ENCODE measurements at regions not wholly inside any gene's neighbourhood (a gene's known extent, or its start where the extent isn't known, plus 50 kb on each side); places are given as distances from the start of the nearest gene placed in this dataset.

- Histone ChIP-seq H3K36me3 (ENCODE audit: control insufficient read depth, insufficient read depth, low read length) (no peaks in the 10 kb centered on the region), H3K9ac (ENCODE audit: low read length) (no peak overlapping the region), H3K4me1 (ENCODE audit: control insufficient read depth, insufficient read depth, low read length) (no peaks in the 10 kb centered on the region), H3K27ac (ENCODE audit: low read depth, low read length) (no peak overlapping the region), H3K4me3 (ENCODE audit: low read length) (no peak overlapping the region), H3K27me3 (ENCODE audit: control insufficient read depth, insufficient read depth, low read length) (no peaks in the 10 kb centered on the region)
Observed at GRCh38 chr12:126776026-126776655, 1490.8 kb upstream of the TMEM132C start.

- H3K27ac ChIP-seq (ENCODE audit: low read depth, low read length), result no peak overlapping the region
- no peaks in the 10 kb centered on the region for H3K27me3 ChIP-seq (ENCODE audit: control insufficient read depth, insufficient read depth, low read length)
- no peaks in the 10 kb centered on the region for H3K36me3 ChIP-seq (ENCODE audit: control insufficient read depth, insufficient read depth, low read length)
- no peaks in the 10 kb centered on the region for H3K4me1 ChIP-seq (ENCODE audit: control insufficient read depth, insufficient read depth, low read length)
- H3K9ac ChIP-seq (ENCODE audit: low read length), result no peak overlapping the region
- no peak overlapping the region for H3K4me3 ChIP-seq (ENCODE audit: low read length)
Observed at GRCh38 chr12:126780343-126780742, 1486.6 kb upstream of the TMEM132C start.

GRCh38 chr12:126781593-126781992 lies 1485.4 kb upstream of the TMEM132C start:
- Histone ChIP-seq H3K9ac (ENCODE audit: low read length) (no peak overlapping the region), H3K27ac (ENCODE audit: low read depth, low read length) (no peak overlapping the region), H3K27me3 (ENCODE audit: control insufficient read depth, insufficient read depth, low read length) (no peaks in the 10 kb centered on the region), H3K36me3 (ENCODE audit: control insufficient read depth, insufficient read depth, low read length) (no peaks in the 10 kb centered on the region), H3K4me3 (ENCODE audit: low read length) (no peak overlapping the region), H3K4me1 (ENCODE audit: control insufficient read depth, insufficient read depth, low read length) (no peaks in the 10 kb centered on the region)

- Histone ChIP-seq H3K4me1 (ENCODE audit: control insufficient read depth, insufficient read depth, low read length) (no peaks in the 10 kb centered on the region), H3K9ac (ENCODE audit: low read length) (no peak overlapping the region), H3K36me3 (ENCODE audit: control insufficient read depth, insufficient read depth, low read length) (no peaks in the 10 kb centered on the region), H3K27me3 (ENCODE audit: control insufficient read depth, insufficient read depth, low read length) (no peaks in the 10 kb centered on the region), H3K4me3 (ENCODE audit: low read length) (no peak overlapping the region), H3K27ac (ENCODE audit: low read depth, low read length) (no peak overlapping the region)
Observed at GRCh38 chr12:126782083-126782482, 1484.9 kb upstream of the TMEM132C start.

GRCh38 chr12:126784328-126784921 lies 1482.5 kb upstream of the TMEM132C start:
- H3K9ac ChIP-seq (ENCODE audit: low read length), result no peak overlapping the region
- H3K4me1 ChIP-seq (ENCODE audit: control insufficient read depth, insufficient read depth, low read length), result no peaks in the 10 kb centered on the region
- H3K36me3 ChIP-seq (ENCODE audit: control insufficient read depth, insufficient read depth, low read length), result no peaks in the 10 kb centered on the region

GRCh38 chr12:126789963-126790362 lies 1477.0 kb upstream of the TMEM132C start:
- H3K27me3 ChIP-seq (ENCODE audit: control insufficient read depth, insufficient read depth, low read length), result no peaks in the 10 kb centered on the region
- peaks cover 3% of the 10 kb centered on the region for H3K4me1 ChIP-seq (ENCODE audit: control insufficient read depth, insufficient read depth, low read length)
- no peak overlapping the region for H3K27ac ChIP-seq (ENCODE audit: low read depth, low read length)
- H3K4me3 ChIP-seq (ENCODE audit: low read length), result no peak overlapping the region
- H3K9ac ChIP-seq (ENCODE audit: low read length), result no peak overlapping the region
- H3K36me3 ChIP-seq (ENCODE audit: control insufficient read depth, insufficient read depth, low read length), result no peaks in the 10 kb centered on the region

More at GRCh38 chr12:126784328-126784921, 1482.5 kb upstream of the TMEM132C start:
- no peak overlapping the region for H3K27ac ChIP-seq (ENCODE audit: low read depth, low read length)
- H3K4me3 ChIP-seq (ENCODE audit: low read length), result no peak overlapping the region
- no peaks in the 10 kb centered on the region for H3K27me3 ChIP-seq (ENCODE audit: control insufficient read depth, insufficient read depth, low read length)

GRCh38 chr12:126791122-126791521 lies 1475.8 kb upstream of the TMEM132C start:
- Histone ChIP-seq H3K36me3 (ENCODE audit: control insufficient read depth, insufficient read depth, low read length) (no peaks in the 10 kb centered on the region), H3K27me3 (ENCODE audit: control insufficient read depth, insufficient read depth, low read length) (no peaks in the 10 kb centered on the region), H3K4me1 (ENCODE audit: control insufficient read depth, insufficient read depth, low read length) (peaks cover 3% of the 10 kb centered on the region), H3K4me3 (ENCODE audit: low read length) (no peak overlapping the region), H3K27ac (ENCODE audit: low read depth, low read length) (no peak overlapping the region), H3K9ac (ENCODE audit: low read length) (no peak overlapping the region)

- no peak overlapping the region for H3K27ac ChIP-seq (ENCODE audit: low read depth, low read length)
- H3K4me1 ChIP-seq (ENCODE audit: control insufficient read depth, insufficient read depth, low read length), result peaks cover 3% of the 10 kb centered on the region
- H3K27me3 ChIP-seq (ENCODE audit: control insufficient read depth, insufficient read depth, low read length), result no peaks in the 10 kb centered on the region
- H3K9ac ChIP-seq (ENCODE audit: low read length), result no peak overlapping the region
- no peak overlapping the region for H3K4me3 ChIP-seq (ENCODE audit: low read length)
- H3K36me3 ChIP-seq (ENCODE audit: control insufficient read depth, insufficient read depth, low read length), result no peaks in the 10 kb centered on the region
Observed at GRCh38 chr12:126792411-126792810, 1474.6 kb upstream of the TMEM132C start.

GRCh38 chr12:126797525-126797924 lies 1469.4 kb upstream of the TMEM132C start:
- no peaks in the 10 kb centered on the region for H3K4me1 ChIP-seq (ENCODE audit: control insufficient read depth, insufficient read depth, low read length)
- H3K4me3 ChIP-seq (ENCODE audit: low read length), result no peak overlapping the region
- no peak overlapping the region for H3K27ac ChIP-seq (ENCODE audit: low read depth, low read length)
- no peaks in the 10 kb centered on the region for H3K27me3 ChIP-seq (ENCODE audit: control insufficient read depth, insufficient read depth, low read length)
- H3K9ac ChIP-seq (ENCODE audit: low read length), result no peak overlapping the region
- no peaks in the 10 kb centered on the region for H3K36me3 ChIP-seq (ENCODE audit: control insufficient read depth, insufficient read depth, low read length)

GRCh38 chr12:126798449-126798848 lies 1468.5 kb upstream of the TMEM132C start:
- Histone ChIP-seq H3K27me3 (ENCODE audit: control insufficient read depth, insufficient read depth, low read length) (no peaks in the 10 kb centered on the region), H3K27ac (ENCODE audit: low read depth, low read length) (no peak overlapping the region), H3K36me3 (ENCODE audit: control insufficient read depth, insufficient read depth, low read length) (no peaks in the 10 kb centered on the region)

GRCh38 chr12:126807312-126807865 lies 1459.6 kb upstream of the TMEM132C start:
- no peaks in the 10 kb centered on the region for H3K36me3 ChIP-seq (ENCODE audit: control insufficient read depth, insufficient read depth, low read length)
- no peak overlapping the region for H3K4me3 ChIP-seq (ENCODE audit: low read length)
- H3K9ac ChIP-seq (ENCODE audit: low read length), result no peak overlapping the region
- H3K27ac ChIP-seq (ENCODE audit: low read depth, low read length), result no peak overlapping the region
- H3K27me3 ChIP-seq (ENCODE audit: control insufficient read depth, insufficient read depth, low read length), result no peaks in the 10 kb centered on the region
- H3K4me1 ChIP-seq (ENCODE audit: control insufficient read depth, insufficient read depth, low read length), result no peaks in the 10 kb centered on the region

More at GRCh38 chr12:126798449-126798848, 1468.5 kb upstream of the TMEM132C start:
- H3K4me1 ChIP-seq (ENCODE audit: control insufficient read depth, insufficient read depth, low read length), result no peaks in the 10 kb centered on the region
- no peak overlapping the region for H3K4me3 ChIP-seq (ENCODE audit: low read length)
- H3K9ac ChIP-seq (ENCODE audit: low read length), result no peak overlapping the region

- Histone ChIP-seq H3K27ac (ENCODE audit: low read depth, low read length) (no peak overlapping the region), H3K4me1 (ENCODE audit: control insufficient read depth, insufficient read depth, low read length) (no peaks in the 10 kb centered on the region), H3K4me3 (ENCODE audit: low read length) (no peak overlapping the region), H3K27me3 (ENCODE audit: control insufficient read depth, insufficient read depth, low read length) (no peaks in the 10 kb centered on the region), H3K9ac (ENCODE audit: low read length) (no peak overlapping the region), H3K36me3 (ENCODE audit: control insufficient read depth, insufficient read depth, low read length) (no peaks in the 10 kb centered on the region)
Observed at GRCh38 chr12:126811391-126811790, 1455.6 kb upstream of the TMEM132C start.

- no peak overlapping the region for H3K27ac ChIP-seq (ENCODE audit: low read depth, low read length)
- no peaks in the 10 kb centered on the region for H3K36me3 ChIP-seq (ENCODE audit: control insufficient read depth, insufficient read depth, low read length)
- H3K4me3 ChIP-seq (ENCODE audit: low read length), result no peak overlapping the region
- no peak overlapping the region for H3K9ac ChIP-seq (ENCODE audit: low read length)
- no peaks in the 10 kb centered on the region for H3K27me3 ChIP-seq (ENCODE audit: control insufficient read depth, insufficient read depth, low read length)
- no peaks in the 10 kb centered on the region for H3K4me1 ChIP-seq (ENCODE audit: control insufficient read depth, insufficient read depth, low read length)
Observed at GRCh38 chr12:126819554-126819953, 1447.4 kb upstream of the TMEM132C start.

Data from rectal smooth muscle tissue (tissue), 1 donor.